ENCODE measurements at regions not wholly inside any gene's neighbourhood (a gene's known extent, or its start where the extent isn't known, plus 50 kb on each side); places are given as distances from the start of the nearest gene placed in this dataset.
"Not testable (repeated sequence)": the region's sequence is repeated elsewhere in the genome, so short reads cannot be mapped to it uniquely, and the experiment has no call there.

DNA sequence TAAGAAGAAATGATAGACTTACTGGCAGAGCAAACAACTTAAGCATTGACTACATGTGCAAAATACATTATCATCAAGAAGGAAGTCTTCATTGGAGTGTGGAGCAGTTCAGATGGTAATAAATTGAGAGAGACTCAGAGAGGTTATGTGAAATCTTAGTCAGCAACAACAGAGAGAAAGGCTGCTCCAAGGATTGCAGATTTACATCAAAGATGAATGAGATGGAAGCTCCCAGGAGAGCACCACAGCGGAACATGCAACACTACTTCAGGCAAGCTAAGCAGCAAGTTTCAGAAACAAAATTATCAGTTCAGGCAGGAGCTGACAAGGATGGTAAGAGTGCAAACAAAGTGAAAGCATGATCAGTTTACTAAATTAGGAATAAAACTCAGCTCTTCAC, 882.3 kb downstream of the LRFN5 start:
- H2AK5ac ChIP-seq (ENCODE audit: low read length), result no peak overlapping the region
- no peaks in the 10 kb centered on the region for H3K79me1 ChIP-seq (ENCODE audit: low read length)
- H3K18ac ChIP-seq (ENCODE audit: low read length), result no peak overlapping the region
- WGBS (ENCODE audit: extremely low coverage, insufficient coverage, insufficient read length), result no CpG with 5 or more reads among the region's 1 CpG
- H4K8ac ChIP-seq (ENCODE audit: low read depth, low read length), result no peak overlapping the region
- DNase-seq, result no peak
- H3K14ac ChIP-seq (ENCODE audit: low read length), result no peak overlapping the region
- H2BK12ac ChIP-seq (ENCODE audit: low read length), result no peak overlapping the region
- H3K27me3 ChIP-seq (ENCODE audit: insufficient read depth, low read length), result no peaks in the 10 kb centered on the region
- no peak overlapping the region for H3K4ac ChIP-seq (ENCODE audit: low read depth, low read length)
- H2AFZ ChIP-seq (ENCODE audit: insufficient read depth, low read length, poor library complexity), result no peak overlapping the region
- no peak overlapping the region for H4K12ac ChIP-seq (ENCODE audit: low read depth, low read length)
- no peak overlapping the region for H4K91ac ChIP-seq (ENCODE audit: low read depth, low read length)
- no peaks in the 10 kb centered on the region for H3K79me2 ChIP-seq (ENCODE audit: control insufficient read depth, insufficient read depth, low read length, poor library complexity)
- no peak overlapping the region for H2BK120ac ChIP-seq (ENCODE audit: insufficient read depth, low read length, poor library complexity)
- no peak overlapping the region for H3K4me2 ChIP-seq (ENCODE audit: low read length)
- H3K9ac ChIP-seq (ENCODE audit: low read length), result no peak overlapping the region
- H2BK5ac ChIP-seq (ENCODE audit: low read depth, low read length, poor library complexity), result no peak overlapping the region
- no peak overlapping the region for H3K4me3 ChIP-seq (ENCODE audit: low read depth, low read length)
- no peaks in the 10 kb centered on the region for H3K4me1 ChIP-seq (ENCODE audit: control insufficient read depth in 1 of 2, insufficient read depth in 2 of 2, low read length in 2 of 2)
- H3K27ac ChIP-seq (ENCODE audit: low read depth, low read length), result no peak overlapping the region
- H3K23ac ChIP-seq (ENCODE audit: low read length), result no peak overlapping the region
- H3K9me3 ChIP-seq (ENCODE audit: insufficient read depth, low read depth, low read length), result no peaks in the 10 kb centered on the region
- H3K36me3 ChIP-seq (ENCODE audit: control insufficient read depth in 1 of 2, insufficient read depth in 2 of 2, low read length in 2 of 2), result no peaks in the 10 kb centered on the region

DNA sequence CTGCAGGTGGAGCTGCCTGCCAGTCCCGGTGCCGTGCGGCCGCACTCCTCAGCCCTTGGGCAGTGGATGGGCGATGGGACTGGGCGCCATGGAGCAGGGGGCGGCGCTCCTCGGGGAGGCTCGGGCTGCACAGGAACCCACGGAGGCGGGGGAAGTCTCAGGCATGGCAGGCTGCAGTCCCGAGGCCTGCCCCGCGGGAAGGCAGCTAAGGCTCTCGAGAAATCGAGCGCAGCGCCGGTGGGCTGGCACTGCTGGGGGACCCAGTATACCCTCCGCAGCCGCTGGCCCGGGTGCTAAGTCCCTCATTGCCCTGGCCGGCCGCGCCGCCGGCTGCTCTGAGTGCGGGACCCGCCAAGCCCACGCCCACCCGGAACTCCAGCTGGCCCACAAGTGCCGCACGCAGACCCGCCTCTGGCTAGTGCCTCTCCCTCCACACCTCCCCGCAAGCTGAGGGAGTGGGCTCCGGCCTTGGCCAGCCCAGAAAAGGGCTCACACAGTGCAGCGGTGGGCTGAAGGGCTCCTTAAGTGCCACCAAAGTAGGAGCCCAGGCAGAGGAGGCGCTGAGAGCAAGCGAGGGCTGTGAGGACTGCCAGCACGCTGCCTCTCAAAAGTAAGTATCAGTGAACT, 875.8 kb downstream of the LRFN5 start:
- not testable (repeated sequence) for H3K27ac ChIP-seq (ENCODE audit: low read depth, low read length); H3K4me2 ChIP-seq (ENCODE audit: low read length); H3K27me3 ChIP-seq (ENCODE audit: insufficient read depth, low read length); H3K9ac ChIP-seq (ENCODE audit: low read length); H3K79me2 ChIP-seq (ENCODE audit: control insufficient read depth, insufficient read depth, low read length, poor library complexity); H3K36me3 ChIP-seq (ENCODE audit: control insufficient read depth in 1 of 2, insufficient read depth in 2 of 2, low read length in 2 of 2); H2AK5ac ChIP-seq (ENCODE audit: low read length); H3K9me3 ChIP-seq (ENCODE audit: insufficient read depth, low read depth, low read length); H2BK5ac ChIP-seq (ENCODE audit: low read depth, low read length, poor library complexity); H3K79me1 ChIP-seq (ENCODE audit: low read length); H4K8ac ChIP-seq (ENCODE audit: low read depth, low read length); H2AFZ ChIP-seq (ENCODE audit: insufficient read depth, low read length, poor library complexity); DNase-seq; H3K18ac ChIP-seq (ENCODE audit: low read length); H4K12ac ChIP-seq (ENCODE audit: low read depth, low read length); H3K4me1 ChIP-seq (ENCODE audit: control insufficient read depth in 1 of 2, insufficient read depth in 2 of 2, low read length in 2 of 2); H3K14ac ChIP-seq (ENCODE audit: low read length); H2BK12ac ChIP-seq (ENCODE audit: low read length); H3K4ac ChIP-seq (ENCODE audit: low read depth, low read length); H3K4me3 ChIP-seq (ENCODE audit: low read depth, low read length); H3K23ac ChIP-seq (ENCODE audit: low read length); H4K91ac ChIP-seq (ENCODE audit: low read depth, low read length); H2BK120ac ChIP-seq (ENCODE audit: insufficient read depth, low read length, poor library complexity)
- WGBS (ENCODE audit: extremely low coverage, insufficient coverage, insufficient read length), result no CpG with 5 or more reads among the region's 41 CpGs

DNA sequence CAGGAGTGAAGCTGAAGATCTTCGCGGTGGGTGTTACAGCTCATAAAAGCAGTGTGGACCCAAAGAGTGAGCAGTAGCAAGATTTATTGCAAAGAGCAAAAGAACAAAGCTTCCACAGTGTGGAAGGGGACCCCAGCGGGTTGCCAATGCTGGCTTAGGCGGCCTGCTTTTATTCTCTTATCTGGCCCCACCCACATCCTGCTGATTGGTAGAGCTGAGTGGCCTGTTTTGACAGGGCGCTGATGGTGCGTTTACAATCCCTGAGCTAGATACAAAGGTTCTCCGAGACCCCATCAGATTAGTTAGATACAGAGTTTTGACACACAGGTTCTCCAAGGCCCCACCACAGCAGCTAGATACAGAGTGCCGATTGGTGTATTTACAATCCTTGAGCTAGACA, 875.0 kb downstream of the LRFN5 start:
- H3K79me2 ChIP-seq (ENCODE audit: control insufficient read depth, insufficient read depth, low read length, poor library complexity); H4K12ac ChIP-seq (ENCODE audit: low read depth, low read length); H2AK5ac ChIP-seq (ENCODE audit: low read length); H2AFZ ChIP-seq (ENCODE audit: insufficient read depth, low read length, poor library complexity); H3K79me1 ChIP-seq (ENCODE audit: low read length); H2BK5ac ChIP-seq (ENCODE audit: low read depth, low read length, poor library complexity); H3K4ac ChIP-seq (ENCODE audit: low read depth, low read length); H3K9ac ChIP-seq (ENCODE audit: low read length); H3K14ac ChIP-seq (ENCODE audit: low read length); H3K36me3 ChIP-seq (ENCODE audit: control insufficient read depth in 1 of 2, insufficient read depth in 2 of 2, low read length in 2 of 2); H3K27me3 ChIP-seq (ENCODE audit: insufficient read depth, low read length); H3K27ac ChIP-seq (ENCODE audit: low read depth, low read length); H2BK120ac ChIP-seq (ENCODE audit: insufficient read depth, low read length, poor library complexity); H3K9me3 ChIP-seq (ENCODE audit: insufficient read depth, low read depth, low read length); DNase-seq; H2BK12ac ChIP-seq (ENCODE audit: low read length); H4K8ac ChIP-seq (ENCODE audit: low read depth, low read length); H3K23ac ChIP-seq (ENCODE audit: low read length); H4K91ac ChIP-seq (ENCODE audit: low read depth, low read length); H3K4me2 ChIP-seq (ENCODE audit: low read length); H3K4me1 ChIP-seq (ENCODE audit: control insufficient read depth in 1 of 2, insufficient read depth in 2 of 2, low read length in 2 of 2); H3K4me3 ChIP-seq (ENCODE audit: low read depth, low read length); H3K18ac ChIP-seq (ENCODE audit: low read length): not testable (repeated sequence)
- WGBS (ENCODE audit: extremely low coverage, insufficient coverage, insufficient read length), result no CpG with 5 or more reads among the region's 8 CpGs

GRCh38 chr14:42480255-42480654, 873.6 kb downstream of the LRFN5 start:
- Histone ChIP-seq H3K27ac (ENCODE audit: low read depth, low read length) (no peak overlapping the region), H3K79me1 (ENCODE audit: low read length) (peaks cover 2% of the 10 kb centered on the region), H2BK120ac (ENCODE audit: insufficient read depth, low read length, poor library complexity) (no peak overlapping the region), H2BK5ac (ENCODE audit: low read depth, low read length, poor library complexity) (no peak overlapping the region), H4K91ac (ENCODE audit: low read depth, low read length) (no peak overlapping the region), H3K79me2 (ENCODE audit: control insufficient read depth, insufficient read depth, low read length, poor library complexity) (no peaks in the 10 kb centered on the region), H2AK5ac (ENCODE audit: low read length) (no peak overlapping the region), H3K36me3 (ENCODE audit: control insufficient read depth in 1 of 2, insufficient read depth in 2 of 2, low read length in 2 of 2) (no peaks in the 10 kb centered on the region), H3K18ac (ENCODE audit: low read length) (no peak overlapping the region), H2AFZ (ENCODE audit: insufficient read depth, low read length, poor library complexity) (no peak overlapping the region), H3K9me3 (ENCODE audit: insufficient read depth, low read depth, low read length) (no peaks in the 10 kb centered on the region), H3K14ac (ENCODE audit: low read length) (no peak overlapping the region), H3K4me1 (ENCODE audit: control insufficient read depth in 1 of 2, insufficient read depth in 2 of 2, low read length in 2 of 2) (no peaks in the 10 kb centered on the region), H3K4ac (ENCODE audit: low read depth, low read length) (no peak overlapping the region), H3K27me3 (ENCODE audit: insufficient read depth, low read length) (no peaks in the 10 kb centered on the region), H4K12ac (ENCODE audit: low read depth, low read length) (no peak overlapping the region), H3K4me3 (ENCODE audit: low read depth, low read length) (no peak overlapping the region), H2BK12ac (ENCODE audit: low read length) (no peak overlapping the region), H3K4me2 (ENCODE audit: low read length) (no peak overlapping the region), H3K23ac (ENCODE audit: low read length) (no peak overlapping the region), H3K9ac (ENCODE audit: low read length) (no peak overlapping the region), H4K8ac (ENCODE audit: low read depth, low read length) (no peak overlapping the region)
- DNase-seq, result no peak
- WGBS (ENCODE audit: extremely low coverage, insufficient coverage, insufficient read length), result no CpG with 5 or more reads among the region's 1 CpG
